ENCODE measurements at regions not wholly inside any gene's neighbourhood (a gene's known extent, or its start where the extent isn't known, plus 50 kb on each side); places are given as distances from the start of the nearest gene placed in this dataset.

DNA sequence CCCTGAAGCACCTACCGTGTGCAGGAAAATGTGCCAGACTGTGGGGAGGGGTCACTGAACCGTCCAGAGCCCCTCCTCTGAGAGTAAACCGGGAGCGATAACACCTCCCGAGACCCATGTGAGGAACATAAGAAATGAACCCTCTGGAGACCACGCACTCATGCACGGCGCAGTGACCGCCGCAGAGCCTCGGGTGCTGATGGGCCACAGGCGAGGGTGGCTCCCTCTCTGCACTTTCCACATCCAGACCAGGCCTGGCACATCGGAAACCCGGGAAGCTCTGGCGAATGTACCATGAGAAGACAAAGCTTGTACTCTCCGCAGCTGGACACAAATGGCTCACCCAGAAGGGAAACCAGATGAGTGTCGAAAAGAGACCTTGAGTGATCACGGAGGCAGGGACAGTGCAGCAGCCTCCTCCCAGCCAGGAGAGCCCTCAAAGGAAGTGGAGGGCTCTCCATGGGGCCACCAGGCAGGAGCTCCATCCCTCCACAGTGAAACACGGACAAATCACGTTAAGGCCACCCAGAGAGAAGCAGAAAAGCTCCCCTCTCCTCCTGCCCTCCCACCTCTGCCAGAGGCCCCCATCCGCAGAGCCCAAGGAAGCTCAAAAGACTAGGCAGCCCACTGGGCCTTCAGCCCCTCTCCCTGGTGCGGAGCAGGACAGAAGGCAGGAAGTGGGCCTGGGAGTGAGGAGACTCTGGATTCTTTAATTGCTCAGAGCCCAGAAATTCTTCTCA lies 178.1 kb upstream of the PPP2R2D start:
- Mint-ChIP-seq H3K4me1 (ENCODE audit: low read depth) (peaks cover 14% of the 10 kb centered on the region), H3K9me3 (no peaks in the 10 kb centered on the region), H3K27ac (no peak overlapping the region), H3K36me3 (ENCODE audit: low read depth) (no peaks in the 10 kb centered on the region), H3K27me3 (peaks cover 7% of the 10 kb centered on the region), H3K4me3 (no peak overlapping the region)
- intact Hi-C loops (cut with micrococcal nuclease) = no loop called here

DNA sequence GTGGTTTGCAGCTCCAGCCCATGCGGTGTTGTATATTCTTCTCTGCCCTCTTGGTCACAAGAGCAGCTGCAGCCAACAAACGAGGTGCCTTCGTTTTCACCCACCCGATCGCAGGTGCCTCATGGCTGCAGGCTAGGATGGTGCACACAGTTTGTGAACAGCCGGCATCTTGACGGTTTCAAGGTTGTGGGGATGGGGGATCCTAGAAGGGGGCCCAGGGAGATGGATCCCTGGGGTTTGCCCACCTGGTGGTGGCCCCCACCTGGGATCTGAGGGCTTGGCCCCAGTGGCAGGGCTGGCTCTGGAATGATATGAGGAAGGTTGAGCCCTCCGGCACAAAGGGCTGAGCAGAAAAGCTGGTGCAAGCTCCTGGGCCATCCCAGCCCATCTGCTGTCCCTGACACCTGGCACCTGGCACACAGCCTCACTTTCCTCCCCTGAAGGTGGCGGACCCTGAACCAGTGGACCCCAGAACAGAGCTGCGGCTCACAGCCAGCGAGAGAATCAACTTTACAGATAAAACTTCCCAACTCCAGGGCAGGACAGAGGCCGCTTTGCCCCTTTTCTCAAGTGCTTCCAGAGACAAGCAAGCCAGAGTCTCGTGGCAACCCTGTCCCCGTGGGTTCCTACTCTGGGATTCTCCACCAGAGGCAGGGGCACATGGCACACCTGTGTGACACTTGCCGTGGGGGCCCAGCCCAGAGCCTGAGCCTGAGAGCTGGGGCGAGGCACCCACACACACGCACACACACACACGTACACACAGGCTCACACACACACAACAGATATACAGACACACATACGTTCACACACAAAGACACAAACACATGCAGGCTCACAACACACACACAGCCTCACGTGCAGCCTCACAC lies 177.3 kb upstream of the PPP2R2D start:
- Mint-ChIP-seq H3K4me3 (no peak overlapping the region), H3K9me3 (no peaks in the 10 kb centered on the region), H3K27me3 (peaks cover 7% of the 10 kb centered on the region), H3K4me1 (ENCODE audit: low read depth) (peaks cover 14% of the 10 kb centered on the region), H3K36me3 (ENCODE audit: low read depth) (no peaks in the 10 kb centered on the region), H3K27ac (no peak overlapping the region)
- intact Hi-C loops (cut with micrococcal nuclease) = no loop called here

DNA sequence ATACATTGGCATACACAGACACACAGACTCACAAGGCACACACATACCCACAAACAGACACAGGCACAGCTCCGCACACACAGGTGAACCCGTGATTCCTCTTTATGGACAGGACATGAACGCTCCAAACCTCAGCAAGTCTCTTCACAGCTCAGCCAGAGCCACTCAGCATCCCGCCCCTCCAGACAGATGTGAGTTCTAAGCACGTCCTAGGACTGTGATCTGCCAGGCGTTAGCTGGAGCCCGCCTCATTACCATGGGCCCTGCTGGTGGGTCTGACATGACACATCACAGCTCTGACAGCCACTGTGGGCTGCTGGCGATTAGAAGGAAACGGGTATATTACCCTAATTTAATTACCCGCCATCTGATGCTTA lies 176.7 kb upstream of the PPP2R2D start:
- Mint-ChIP-seq H3K4me3 (no peak overlapping the region), H3K36me3 (ENCODE audit: low read depth) (no peaks in the 10 kb centered on the region), H3K27me3 (peaks cover 7% of the 10 kb centered on the region), H3K27ac (no peak overlapping the region), H3K4me1 (ENCODE audit: low read depth) (peaks cover 14% of the 10 kb centered on the region), H3K9me3 (no peaks in the 10 kb centered on the region)
- intact Hi-C loops (cut with micrococcal nuclease) = no loop called here

DNA sequence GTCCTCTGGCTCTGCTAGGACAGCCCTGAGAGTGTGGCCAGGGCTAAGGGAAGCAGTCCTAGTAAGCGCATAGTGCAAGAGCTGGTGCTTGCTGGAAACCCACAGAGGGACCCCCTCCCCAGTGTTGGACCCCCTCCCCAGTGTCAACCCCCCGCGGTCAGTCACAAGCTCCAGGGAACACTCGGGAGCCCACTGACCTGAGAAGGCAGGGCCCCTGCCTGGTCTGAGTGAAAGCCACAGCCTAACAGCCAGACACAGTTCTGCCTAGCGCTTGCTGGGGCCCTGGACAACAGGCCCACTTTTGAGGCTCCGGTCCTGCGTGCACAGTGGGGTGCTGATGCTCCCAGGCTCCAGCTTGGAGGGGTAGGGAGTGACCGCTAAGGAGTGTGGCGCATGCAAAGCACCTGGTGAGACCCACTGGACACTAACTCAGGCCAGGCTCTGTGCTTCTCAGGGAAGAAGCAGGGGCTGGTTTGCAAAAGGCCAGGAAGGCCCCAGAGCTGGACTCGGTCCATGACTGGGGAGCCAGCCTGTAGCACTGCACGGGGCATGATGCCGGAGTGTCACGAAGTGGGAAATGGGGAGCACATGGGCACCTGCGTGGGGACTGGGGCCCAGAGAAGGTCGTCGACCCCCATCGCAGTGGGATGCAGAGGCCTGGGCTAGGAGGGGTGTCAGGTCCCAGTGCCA lies 175.8 kb upstream of the PPP2R2D start:
- peaks cover 7% of the 10 kb centered on the region for H3K27me3 Mint-ChIP-seq
- H3K4me3 Mint-ChIP-seq = no peak overlapping the region
- H3K4me1 Mint-ChIP-seq (ENCODE audit: low read depth) = peaks cover 14% of the 10 kb centered on the region
- no peaks in the 10 kb centered on the region for H3K36me3 Mint-ChIP-seq (ENCODE audit: low read depth)
- H3K27ac Mint-ChIP-seq = no peak overlapping the region
- no peaks in the 10 kb centered on the region for H3K9me3 Mint-ChIP-seq
- intact Hi-C loops (cut with micrococcal nuclease) = no loop called here

DNA sequence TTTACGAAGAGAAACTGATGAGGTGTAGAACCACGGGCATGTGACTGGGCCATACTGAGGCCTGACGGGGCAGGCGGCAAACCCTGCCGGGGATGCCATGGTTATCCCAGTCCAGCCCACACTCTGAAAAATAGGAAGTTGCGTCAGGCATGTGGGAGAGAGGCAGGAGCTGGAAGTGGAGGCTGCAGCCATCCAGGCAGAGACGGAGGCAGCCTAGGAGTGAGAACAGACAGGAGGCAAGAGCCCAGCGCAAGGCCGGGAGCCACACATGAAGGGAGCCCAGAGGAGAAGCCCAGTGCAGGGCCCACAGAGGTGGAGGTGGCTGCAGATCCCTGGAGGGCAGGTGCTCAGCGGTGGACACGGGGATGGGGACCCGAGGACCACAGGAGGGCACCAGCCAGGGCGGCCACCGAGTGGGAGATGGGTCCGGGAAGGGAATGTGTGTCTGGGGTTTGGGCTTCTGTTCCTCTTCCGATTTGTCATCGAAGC lies 175.2 kb upstream of the PPP2R2D start:
- intact Hi-C loops (cut with micrococcal nuclease) = no loop called here
- Mint-ChIP-seq H3K36me3 (ENCODE audit: low read depth) (no peaks in the 10 kb centered on the region), H3K9me3 (no peaks in the 10 kb centered on the region), H3K27me3 (peaks cover 7% of the 10 kb centered on the region), H3K27ac (no peak overlapping the region), H3K4me3 (no peak overlapping the region), H3K4me1 (ENCODE audit: low read depth) (peaks cover 14% of the 10 kb centered on the region)

DNA sequence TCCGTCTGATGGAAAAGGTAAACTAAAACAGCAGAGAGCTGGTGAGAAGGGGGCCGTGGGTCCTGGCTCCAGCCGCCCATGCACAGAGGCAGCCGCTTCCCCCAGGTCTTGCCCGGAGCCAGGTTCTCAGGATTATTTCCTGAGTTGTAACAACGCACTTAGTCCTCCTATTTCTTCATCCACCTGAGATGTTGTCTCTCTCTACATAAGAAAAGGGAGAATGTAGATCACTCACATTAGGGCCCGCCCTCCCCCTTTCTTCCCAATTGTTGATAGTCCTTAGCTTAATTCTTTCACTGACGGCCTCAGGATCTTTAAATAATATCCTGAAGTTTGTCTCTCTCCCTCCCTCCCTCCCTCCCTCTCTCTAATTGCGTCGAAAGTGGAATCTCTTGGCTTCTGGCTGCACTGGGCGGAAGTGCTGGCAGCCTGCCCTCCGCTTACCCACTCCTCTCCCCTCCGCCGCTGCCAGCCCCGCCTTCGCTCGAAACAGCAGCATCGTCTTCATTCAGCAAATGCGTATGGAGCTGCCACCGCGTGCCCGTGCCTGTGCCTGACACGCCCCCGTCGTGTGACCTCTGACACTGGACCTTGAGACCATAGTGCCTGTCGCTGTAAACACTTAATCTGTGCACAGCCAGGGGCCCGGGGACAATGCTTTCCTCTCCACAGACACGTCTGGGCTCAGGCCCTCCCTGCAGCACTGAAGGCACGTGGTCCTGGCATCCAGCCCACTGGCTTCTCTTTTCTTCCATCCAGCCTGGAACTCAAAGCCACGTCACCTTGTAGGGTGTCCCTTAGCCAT lies 174.5 kb upstream of the PPP2R2D start:
- H3K4me1 Mint-ChIP-seq (ENCODE audit: low read depth) = peaks cover 14% of the 10 kb centered on the region
- no peak overlapping the region for H3K27ac Mint-ChIP-seq
- H3K27me3 Mint-ChIP-seq = peaks cover 9% of the 10 kb centered on the region
- no peaks in the 10 kb centered on the region for H3K9me3 Mint-ChIP-seq
- no peak overlapping the region for H3K4me3 Mint-ChIP-seq
- intact Hi-C loops (cut with micrococcal nuclease) = no loop called here
- H3K36me3 Mint-ChIP-seq (ENCODE audit: low read depth) = no peaks in the 10 kb centered on the region

DNA sequence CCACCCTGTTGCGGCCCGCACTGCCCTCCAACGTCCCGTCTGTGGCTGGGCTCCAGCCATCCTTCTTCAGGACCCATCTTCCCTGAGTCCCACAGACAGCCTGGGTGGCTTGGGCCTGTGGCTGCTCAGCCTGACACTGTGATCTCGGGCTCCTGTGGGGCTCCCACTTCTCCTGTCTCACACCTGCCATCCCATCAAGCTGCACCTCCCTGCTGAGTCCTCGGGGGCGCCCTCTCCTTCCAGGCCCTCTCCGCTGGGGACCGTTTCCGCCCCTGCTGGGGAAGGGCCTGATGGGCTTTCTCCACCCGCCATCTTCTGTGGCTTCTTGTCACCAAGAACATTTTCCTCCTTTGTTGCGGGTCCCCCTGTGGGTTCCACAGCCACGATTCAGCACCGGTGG lies 173.8 kb upstream of the PPP2R2D start:
- H3K4me1 Mint-ChIP-seq (ENCODE audit: low read depth) = peaks cover 14% of the 10 kb centered on the region
- H3K27me3 Mint-ChIP-seq = peaks cover 9% of the 10 kb centered on the region
- H3K36me3 Mint-ChIP-seq (ENCODE audit: low read depth) = no peaks in the 10 kb centered on the region
- intact Hi-C loops (cut with micrococcal nuclease) = no loop called here
- no peak overlapping the region for H3K4me3 Mint-ChIP-seq
- no peak overlapping the region for H3K27ac Mint-ChIP-seq
- H3K9me3 Mint-ChIP-seq = peaks cover under 1% of the 10 kb centered on the region

DNA sequence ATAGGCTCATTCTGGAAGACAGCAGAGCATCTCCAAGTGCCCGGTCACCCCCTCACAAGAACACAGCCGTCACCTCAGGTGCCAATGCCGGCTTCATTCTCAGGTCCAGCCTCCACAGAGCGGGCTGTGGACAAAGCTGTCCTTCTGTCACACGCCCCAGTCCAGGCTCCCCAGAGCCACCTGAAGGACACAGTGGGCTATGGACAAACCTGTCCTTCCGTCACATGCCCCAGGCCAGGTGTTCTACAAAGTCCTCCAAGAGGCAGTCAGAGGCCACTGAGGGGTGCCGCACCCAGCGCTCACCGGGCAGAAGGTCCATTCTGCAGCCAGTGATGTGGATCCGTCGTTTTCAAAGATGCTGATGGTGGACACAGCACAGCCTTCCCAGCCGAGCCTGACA lies 173.2 kb upstream of the PPP2R2D start:
- H3K9me3 Mint-ChIP-seq = peaks cover 6% of the 10 kb centered on the region
- H3K27me3 Mint-ChIP-seq = peaks cover 9% of the 10 kb centered on the region
- no peak overlapping the region for H3K27ac Mint-ChIP-seq
- H3K4me3 Mint-ChIP-seq = no peak overlapping the region
- H3K36me3 Mint-ChIP-seq (ENCODE audit: low read depth) = no peaks in the 10 kb centered on the region
- H3K4me1 Mint-ChIP-seq (ENCODE audit: low read depth) = peaks cover 14% of the 10 kb centered on the region
- intact Hi-C loops (cut with micrococcal nuclease) = no loop called here

DNA sequence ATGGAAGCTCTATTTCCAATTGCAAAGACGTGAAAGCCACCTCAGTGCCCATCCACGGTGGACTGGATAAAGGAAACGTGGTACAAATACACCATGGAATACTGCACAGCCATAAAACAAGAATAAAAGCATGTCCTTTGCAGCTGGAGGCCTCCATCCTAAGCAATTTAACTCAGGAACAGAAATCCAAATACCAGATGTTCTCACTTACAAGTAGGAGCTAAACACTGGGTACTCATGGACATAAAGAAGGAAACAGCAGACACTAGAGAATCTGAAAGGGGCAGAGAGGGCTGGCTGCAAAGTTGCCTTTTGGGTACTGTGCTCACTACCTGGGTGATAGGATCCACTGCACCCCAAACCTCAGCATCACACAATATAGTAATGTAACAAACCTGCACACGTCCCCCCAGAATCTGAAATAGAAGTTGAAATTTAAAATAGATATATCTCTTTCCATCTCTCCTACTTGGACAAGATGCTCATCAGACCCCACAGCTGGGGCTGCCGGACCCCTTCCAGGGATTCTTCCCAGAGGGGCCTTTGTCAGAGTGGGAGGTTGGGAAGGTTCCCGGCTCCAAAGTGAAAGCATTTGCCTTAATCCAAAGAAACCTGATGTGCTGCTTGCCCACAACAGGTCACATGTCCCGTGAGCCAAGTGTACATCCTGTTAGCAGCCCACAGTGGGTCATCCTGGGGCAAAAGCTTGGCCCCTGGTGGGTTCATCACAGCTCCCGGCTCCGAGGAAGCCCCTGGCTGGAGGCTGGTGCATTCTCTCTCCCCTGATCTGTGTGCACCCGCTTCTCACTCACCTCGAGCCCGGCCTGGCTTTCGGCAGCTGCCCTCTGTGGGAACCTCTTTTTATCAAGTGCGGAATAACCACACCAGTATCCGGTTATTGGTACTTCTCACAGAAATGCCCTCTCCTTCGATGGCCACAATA lies 172.3 kb upstream of the PPP2R2D start:
- intact Hi-C loops (cut with micrococcal nuclease) = no loop called here
- no peak overlapping the region for H3K27ac Mint-ChIP-seq
- H3K4me1 Mint-ChIP-seq (ENCODE audit: low read depth) = peaks cover 14% of the 10 kb centered on the region
- peaks cover 8% of the 10 kb centered on the region for H3K9me3 Mint-ChIP-seq
- H3K36me3 Mint-ChIP-seq (ENCODE audit: low read depth) = no peaks in the 10 kb centered on the region
- H3K4me3 Mint-ChIP-seq = no peak overlapping the region
- peaks cover 9% of the 10 kb centered on the region for H3K27me3 Mint-ChIP-seq

DNA sequence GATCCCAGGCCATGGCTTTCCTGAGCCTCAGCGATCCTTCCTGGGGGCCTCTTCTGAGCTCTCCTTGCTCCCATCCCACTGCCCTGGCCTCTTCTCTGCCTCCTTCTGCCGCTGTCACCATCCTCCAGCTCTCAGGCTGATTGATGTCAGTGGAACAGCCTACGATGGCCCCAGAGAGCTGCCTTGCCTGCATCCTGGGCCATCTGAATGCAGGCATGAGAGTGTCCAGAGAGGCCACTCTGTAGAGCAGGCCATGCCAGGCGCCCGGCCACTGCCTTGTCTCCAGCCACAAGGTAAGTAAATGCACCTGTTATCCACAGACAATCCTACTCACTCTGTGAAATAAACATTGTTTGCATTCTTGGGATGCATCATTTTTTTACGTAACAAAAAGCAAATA lies 171.4 kb upstream of the PPP2R2D start:
- H3K9me3 Mint-ChIP-seq = peaks cover 8% of the 10 kb centered on the region
- peaks cover 9% of the 10 kb centered on the region for H3K27me3 Mint-ChIP-seq
- H3K27ac Mint-ChIP-seq = no peak overlapping the region
- intact Hi-C loops (cut with micrococcal nuclease) = no loop called here
- H3K4me1 Mint-ChIP-seq (ENCODE audit: low read depth) = peaks cover 14% of the 10 kb centered on the region
- no peaks in the 10 kb centered on the region for H3K36me3 Mint-ChIP-seq (ENCODE audit: low read depth)
- H3K4me3 Mint-ChIP-seq = no peak overlapping the region

DNA sequence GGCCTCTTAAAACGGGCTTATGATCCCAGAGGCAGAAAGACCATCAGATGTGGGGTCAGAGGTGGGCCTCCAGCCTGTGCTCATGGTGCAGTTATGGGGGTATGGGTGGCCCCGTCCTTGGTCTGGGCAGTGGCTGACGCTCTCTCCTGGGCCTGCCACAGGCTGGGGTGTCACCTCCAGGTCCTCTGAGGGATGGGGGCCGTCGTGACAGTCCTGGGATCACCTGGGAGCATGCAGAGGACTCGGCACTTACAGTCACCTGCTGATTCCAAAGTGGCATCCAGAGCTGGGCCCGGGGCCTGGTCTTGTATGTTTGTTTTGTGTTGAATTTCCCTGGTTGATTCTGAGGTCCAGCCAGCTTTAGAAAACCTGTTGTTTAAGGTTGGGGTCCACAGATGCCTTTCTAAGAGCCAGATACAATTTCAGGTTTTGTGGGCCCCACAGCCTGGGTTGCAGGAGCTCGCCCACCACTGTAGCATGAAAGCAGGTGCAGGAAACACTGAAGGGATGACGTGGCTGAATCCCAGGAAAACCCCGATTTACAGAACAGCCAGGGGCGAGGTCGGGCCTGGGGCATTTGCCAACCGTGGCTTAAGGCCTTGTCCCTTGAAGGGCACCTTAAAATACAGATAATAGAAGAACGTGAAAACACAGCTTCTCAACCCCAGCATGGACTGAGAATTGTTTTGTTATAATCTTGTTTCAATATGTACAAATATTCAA lies 170.7 kb upstream of the PPP2R2D start:
- H3K4me1 Mint-ChIP-seq (ENCODE audit: low read depth) = peaks cover 14% of the 10 kb centered on the region
- H3K27me3 Mint-ChIP-seq = peaks cover 9% of the 10 kb centered on the region
- H3K4me3 Mint-ChIP-seq = no peak overlapping the region
- H3K27ac Mint-ChIP-seq = no peak overlapping the region
- peaks cover 8% of the 10 kb centered on the region for H3K9me3 Mint-ChIP-seq
- no peaks in the 10 kb centered on the region for H3K36me3 Mint-ChIP-seq (ENCODE audit: low read depth)
- intact Hi-C loops (cut with micrococcal nuclease) = no loop called here

DNA sequence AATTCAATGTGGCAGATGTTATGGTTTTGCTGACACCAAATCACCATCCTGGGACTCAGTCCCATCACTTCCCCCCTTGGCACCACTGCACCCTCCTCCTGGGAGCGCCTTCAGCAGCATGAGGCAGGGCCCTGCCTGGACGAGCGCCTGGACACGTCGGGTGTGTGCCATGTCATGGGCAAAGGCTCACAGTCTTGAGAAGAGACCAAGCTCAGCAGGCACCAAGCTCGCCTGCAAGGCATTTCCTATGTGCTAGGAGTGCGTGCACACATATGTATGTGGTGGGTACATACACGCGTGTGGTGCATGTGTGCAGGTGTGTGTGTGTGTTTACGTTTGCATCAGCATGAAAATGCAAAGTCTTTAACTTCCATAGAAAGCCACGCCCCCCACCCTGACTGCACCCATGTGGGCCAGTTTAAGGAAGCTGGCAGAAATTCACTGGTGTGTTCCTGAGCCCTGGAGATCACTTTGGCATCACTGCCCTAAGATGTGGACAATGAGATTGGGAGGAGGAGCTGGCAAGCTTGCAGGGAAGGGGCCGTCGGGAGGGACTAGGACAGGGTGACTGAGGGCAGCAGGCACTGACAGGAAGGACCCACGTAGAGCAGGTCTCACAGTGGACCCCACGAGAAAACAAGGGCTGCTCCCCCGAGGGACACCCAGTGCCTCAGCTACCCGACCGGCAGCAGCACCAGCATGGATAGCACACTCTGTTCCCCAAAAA lies 169.9 kb upstream of the PPP2R2D start:
- peaks cover 7% of the 10 kb centered on the region for H3K4me1 Mint-ChIP-seq (ENCODE audit: low read depth)
- no peak overlapping the region for H3K27ac Mint-ChIP-seq

More for the DNA sequence above, 169.9 kb upstream of the PPP2R2D start:
- Mint-ChIP-seq H3K27me3 (peaks cover 7% of the 10 kb centered on the region), H3K9me3 (peaks cover 8% of the 10 kb centered on the region), H3K36me3 (ENCODE audit: low read depth) (no peaks in the 10 kb centered on the region), H3K4me3 (no peak overlapping the region)
- intact Hi-C loops (cut with micrococcal nuclease) = no loop called here

All from dendritic cell treated with granulocyte-macrophage colony-stimulating factor and Interleukin-4, amounts not matched to agents 40 ng/mL and 50 ng/mL, for 4 days (primary cell).